ENCODE measurements at regions not wholly inside any gene's neighbourhood (a gene's known extent, or its start where the extent isn't known, plus 50 kb on each side); places are given as distances from the start of the nearest gene placed in this dataset.
A peak's percentile ranks its signal among the peaks of the same experiment; 100 is the strongest.
"Not testable (repeated sequence)": the region's sequence is repeated elsewhere in the genome, so short reads cannot be mapped to it uniquely, and the experiment has no call there.

DNA sequence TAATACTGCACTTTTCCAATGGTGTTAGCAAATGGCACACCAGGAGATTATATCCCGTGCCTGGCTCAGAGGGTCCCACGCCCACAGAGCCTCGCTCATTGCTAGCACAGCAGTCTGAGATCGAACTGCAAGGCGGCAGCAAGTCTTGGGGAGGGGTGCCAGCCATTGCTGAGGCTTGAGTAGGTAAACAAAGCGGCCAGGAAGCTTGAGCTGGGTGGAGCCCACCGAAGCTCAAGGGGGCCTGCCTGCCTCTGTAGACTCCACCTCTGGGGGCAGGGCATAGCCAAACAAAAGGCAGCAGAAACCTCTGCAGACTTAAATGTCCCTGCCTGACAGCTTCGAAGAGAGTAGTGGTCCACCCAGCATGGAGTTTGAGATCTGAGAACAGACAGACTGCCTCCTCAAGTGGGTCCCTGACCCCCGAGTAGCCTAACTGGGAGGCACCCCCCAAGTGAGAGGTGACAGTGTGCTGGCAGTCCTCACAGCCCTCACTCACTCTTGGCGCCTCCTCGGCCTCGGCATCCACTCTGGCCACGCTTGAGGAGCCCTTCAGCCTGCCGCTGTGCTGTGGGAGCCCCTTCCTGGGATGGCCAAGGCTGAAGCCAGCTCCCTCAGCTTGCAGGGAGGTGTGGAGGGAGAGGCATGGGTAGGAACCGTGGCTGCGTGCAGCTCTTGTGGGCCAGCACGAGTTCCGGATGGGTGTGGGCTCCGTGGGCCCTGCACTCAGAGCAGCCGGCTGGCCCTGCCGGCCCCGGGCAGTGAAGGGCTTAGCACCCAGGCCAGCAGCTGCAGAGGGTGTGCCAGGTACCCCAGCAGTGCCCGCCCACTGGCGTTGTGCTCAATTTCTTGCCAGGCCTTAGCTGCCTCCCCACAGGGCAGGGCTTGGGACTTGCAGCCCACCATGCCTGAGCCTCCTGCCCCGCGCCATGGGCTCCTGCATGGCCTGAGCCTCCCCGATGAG lies 188.0 kb downstream of the MMUT start:
- not testable (repeated sequence) for DNase-seq (ENCODE audit: low spot score)

GRCh38 chr6:49269190-49269589 lies 193.9 kb downstream of the MMUT start:
- DNase-seq (ENCODE audit: low spot score) = peak; percentile 6

- no peak for DNase-seq (ENCODE audit: low spot score)
These were observed 198.1 kb downstream of the MMUT start for GRCh38 chr6:49264909-49265308.

DNA sequence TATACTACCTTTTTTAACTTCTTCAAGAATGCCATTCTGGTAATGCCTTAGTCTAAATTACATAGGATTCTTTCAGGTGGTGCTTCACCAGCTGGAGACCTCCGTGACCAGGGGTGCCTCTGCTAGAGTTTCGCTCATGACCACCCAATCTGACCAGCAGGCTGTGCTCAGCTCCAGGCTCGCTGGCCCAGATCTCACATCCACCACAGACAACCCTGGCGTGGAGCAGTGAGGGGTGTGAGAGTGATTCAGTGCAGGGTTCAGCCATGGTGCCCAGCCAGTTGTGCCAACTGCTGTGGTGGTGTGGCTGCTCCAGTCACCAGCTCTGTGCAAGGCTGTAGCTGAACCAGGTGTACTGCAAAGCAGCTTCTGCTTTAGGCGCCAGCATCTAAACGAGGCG lies 198.6 kb downstream of the MMUT start:
- DNase-seq (ENCODE audit: low spot score) = no peak

DNA sequence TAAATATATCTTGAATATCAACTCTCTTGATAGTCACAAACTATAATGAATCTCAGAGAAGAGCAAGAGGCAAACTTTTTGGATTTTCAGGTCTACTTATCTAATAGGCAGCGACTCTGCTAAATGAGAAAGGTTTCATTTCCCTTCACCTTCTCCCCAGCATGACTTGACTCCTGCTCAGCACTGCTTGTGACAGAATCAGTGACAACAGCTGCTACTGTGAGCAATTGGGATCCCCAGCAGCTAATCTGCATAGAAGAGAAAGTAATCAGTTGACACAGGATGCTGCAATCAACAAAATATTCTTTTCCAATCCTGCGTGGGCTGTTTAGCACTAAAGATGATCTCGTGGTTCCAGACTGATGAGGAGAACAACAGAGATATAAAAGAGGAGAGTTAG lies 205.5 kb downstream of the MMUT start:
- DNase-seq (ENCODE audit: low spot score) = no peak

- DNase-seq (ENCODE audit: low spot score) = no peak
These were observed 207.7 kb downstream of the MMUT start for GRCh38 chr6:49255335-49255734.

DNA sequence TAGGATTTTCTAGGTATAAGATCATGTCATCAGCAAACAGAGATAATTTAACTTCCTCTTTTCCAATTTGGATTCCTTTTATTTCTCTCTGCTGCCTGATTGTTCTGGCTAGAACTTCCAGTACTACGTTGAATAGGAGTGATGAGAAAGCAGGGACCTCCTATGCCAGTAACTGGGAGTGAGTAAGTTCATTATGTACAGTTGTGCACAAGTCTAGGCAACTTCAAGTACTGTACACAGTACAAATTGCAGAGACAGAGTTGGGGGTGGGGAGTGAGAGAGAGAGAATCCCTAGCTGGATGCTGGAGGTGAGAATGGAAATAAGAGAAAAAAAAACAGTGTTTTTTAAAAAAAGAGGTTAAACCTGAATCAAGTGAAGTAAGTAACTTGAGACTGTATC lies 210.2 kb downstream of the MMUT start:
- no peak for DNase-seq (ENCODE audit: low spot score)

- DNase-seq (ENCODE audit: low spot score) = no peak
These were observed 229.6 kb downstream of the MMUT start for GRCh38 chr6:49233483-49233882.

- no peak for DNase-seq (ENCODE audit: low spot score)
These were observed 237.6 kb downstream of the MMUT start for GRCh38 chr6:49225471-49225870.

GRCh38 chr6:49220293-49220692 lies 242.8 kb downstream of the MMUT start:
- DNase-seq (ENCODE audit: low spot score) = no peak

DNA sequence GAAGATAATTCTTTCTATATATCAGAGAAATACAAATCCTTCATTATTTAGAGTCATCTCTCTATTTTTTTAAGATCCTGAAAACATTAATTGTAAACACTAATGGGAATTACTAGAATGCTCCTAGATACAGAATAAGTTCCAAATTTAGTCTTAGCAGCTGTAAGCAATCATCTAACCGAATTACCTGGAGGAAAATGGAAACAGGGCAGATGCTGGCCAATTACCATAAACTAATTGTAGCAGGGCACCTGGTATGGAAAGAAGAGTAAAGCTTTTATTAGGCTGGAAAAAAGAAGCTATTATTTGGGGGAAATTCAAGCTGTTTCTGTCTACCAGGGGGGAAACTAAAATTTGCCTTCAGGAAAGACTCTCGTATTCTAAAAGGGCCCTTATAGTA lies 257.5 kb downstream of the MMUT start:
- DNase-seq (ENCODE audit: low spot score) = no peak

DNA sequence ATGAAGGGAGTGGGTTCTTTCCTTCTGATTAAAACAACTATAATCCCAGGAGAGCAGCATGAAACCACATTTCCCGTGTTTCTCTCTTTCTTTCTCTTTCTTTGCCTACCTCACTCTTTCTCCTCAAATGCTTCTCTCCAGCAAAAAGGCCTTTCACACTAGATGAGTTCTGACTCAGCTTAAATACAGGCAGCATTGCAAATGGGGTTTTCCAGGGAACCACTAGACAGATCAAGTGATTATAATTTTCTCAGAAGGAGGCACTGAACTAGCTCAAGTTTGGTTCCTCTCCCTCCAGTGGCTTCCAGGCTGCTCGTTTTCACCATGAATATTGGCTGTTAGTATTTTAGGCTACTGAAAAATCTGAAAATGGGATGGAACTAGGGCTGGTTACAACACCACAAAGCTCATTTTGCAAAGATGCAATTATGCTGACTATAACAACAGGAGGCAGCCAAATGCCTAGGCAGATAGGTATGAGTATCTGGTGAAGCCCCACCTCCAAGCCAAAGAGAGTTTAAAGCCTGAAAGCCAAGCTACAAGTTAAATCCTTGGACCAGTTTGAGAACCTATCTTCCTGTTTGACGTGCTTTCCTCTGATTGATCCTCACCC lies 260.0 kb downstream of the MMUT start:
- DNase-seq (ENCODE audit: low spot score) = peak; percentile 58

GRCh38 chr6:49198015-49198414 lies 265.0 kb downstream of the MMUT start:
- DNase-seq (ENCODE audit: low spot score) = no peak

DNA sequence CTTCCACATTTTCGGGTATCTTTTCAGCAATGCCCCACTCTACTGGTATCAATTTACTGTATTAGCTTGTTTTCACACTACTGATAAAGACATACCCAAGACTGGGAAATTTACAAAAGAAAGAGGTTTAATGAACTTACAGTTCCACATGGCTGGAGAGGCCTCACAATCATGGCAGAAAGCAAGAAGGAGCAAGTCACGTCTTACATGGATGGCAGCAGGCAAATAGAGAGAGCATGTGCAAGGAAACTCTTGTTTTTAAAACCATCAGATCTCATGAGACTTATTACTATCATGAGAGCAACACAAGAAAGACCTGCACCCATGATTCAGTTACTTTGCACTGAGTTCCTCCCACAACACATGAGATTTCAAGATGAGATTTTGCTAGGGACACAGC lies 300.7 kb downstream of the MMUT start:
- DNase-seq (ENCODE audit: low spot score) = not testable (repeated sequence)

- DNase-seq (ENCODE audit: low spot score) = no peak
These were observed 307.7 kb downstream of the MMUT start for GRCh38 chr6:49155316-49155715.

DNA sequence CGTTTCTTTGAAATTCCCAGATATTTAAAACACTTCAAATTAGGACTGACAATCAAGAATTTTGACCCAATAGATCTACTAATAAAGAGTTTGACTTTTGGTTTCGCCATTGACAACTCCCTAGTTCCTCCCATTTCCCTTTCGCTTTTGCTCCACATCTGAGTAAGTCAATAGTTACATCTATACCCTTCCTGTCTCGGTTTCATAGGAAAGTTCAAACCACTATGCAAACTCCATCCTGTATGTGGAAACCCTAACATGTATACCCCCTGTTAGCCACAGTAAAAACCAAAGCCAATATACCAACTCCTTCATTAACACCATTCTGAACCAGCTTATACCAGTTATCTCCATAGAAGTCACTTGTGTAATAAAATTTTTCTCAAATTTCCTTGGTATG lies 311.1 kb downstream of the MMUT start:
- no peak for DNase-seq (ENCODE audit: low spot score)

DNA sequence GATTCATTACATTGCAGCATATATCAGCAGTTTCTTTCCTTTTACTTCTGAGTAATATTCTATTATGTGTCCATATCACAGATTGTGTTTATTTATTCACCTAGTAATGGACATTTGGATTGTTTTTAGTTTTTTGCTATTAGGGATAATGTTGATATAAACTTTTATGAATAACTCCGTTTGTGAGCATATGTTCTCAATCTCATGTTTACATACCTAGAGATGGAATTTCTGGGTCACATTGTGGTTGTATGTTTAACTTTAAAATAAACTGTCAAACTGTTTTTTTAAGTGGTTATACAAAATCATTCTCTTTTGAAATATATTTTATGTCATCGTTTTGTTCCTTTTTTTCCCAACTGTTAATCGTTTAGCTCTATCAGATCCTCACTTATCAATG lies 311.6 kb downstream of the MMUT start:
- DNase-seq (ENCODE audit: low spot score) = no peak

DNA sequence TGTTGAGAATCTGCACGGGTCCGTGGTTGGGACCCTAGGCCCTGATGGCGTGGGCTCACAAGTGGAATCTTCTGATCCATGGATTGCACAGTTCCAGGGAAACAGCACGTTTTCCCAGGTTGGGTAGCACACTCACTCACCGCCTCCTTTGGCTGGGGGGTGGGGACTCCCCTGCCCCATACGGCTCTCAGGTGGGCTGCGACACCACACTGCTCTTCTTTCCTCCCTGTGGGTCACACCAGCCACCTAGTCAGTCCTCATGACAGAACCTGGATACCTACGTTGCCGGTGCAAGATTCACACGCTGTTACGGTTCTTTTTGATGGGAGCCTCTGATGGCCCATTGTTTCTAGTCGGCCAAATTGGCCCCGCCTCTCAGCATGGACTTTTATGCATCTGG lies 312.0 kb downstream of the MMUT start:
- no peak for DNase-seq (ENCODE audit: low spot score)

DNA sequence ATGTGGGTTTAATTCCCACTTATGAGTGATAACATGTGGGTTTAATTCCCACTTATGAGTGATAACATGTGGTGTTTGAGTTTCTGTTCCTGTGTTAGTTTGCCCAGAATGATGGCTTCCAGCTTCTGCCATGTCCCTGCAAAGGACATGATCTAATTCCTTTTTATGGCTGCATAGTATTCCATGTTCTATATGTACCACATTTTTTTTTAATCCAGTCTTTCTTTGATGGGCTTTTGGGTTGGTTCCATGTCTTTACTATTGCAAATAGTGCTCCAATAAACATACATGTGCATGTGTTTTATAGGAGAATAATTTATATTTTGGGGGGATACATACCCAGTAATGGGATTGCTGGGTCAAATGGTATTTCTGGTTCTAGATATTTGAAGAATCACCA lies 317.8 kb downstream of the MMUT start:
- DNase-seq (ENCODE audit: low spot score) = no peak

GRCh38 chr6:49142421-49143151 lies 320.5 kb downstream of the MMUT start:
- DNase-seq (ENCODE audit: low spot score) = no peak

GRCh38 chr6:49121970-49122369 lies 341.1 kb downstream of the MMUT start:
- no peak for DNase-seq (ENCODE audit: low spot score)

DNA sequence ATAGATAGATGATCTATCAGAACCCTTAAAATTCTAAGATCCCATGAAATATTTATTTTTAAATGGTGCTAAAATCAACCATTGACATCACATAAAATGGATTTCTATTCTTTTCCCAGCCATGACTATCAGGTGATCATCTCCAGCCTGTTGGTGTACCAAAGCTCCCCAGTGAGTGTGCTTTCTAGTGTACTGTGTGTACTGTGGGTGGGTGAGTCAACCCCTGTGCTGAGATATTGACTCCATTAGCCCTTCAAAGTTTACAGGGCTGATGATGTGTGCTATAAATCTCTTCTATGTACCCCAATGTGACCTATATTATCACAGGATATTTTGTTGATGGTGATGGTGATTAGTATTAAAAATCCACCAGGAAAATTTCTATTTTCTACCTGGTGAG lies 344.6 kb downstream of the MMUT start:
- DNase-seq (ENCODE audit: low spot score) = no peak

- no peak for DNase-seq (ENCODE audit: low spot score)
These were observed 352.1 kb downstream of the MMUT start for GRCh38 chr6:49110916-49111315.

All from kidney tubule cell (primary cell).